ENCODE measurements at regions not wholly inside any gene's neighbourhood (a gene's known extent, or its start where the extent isn't known, plus 50 kb on each side); places are given as distances from the start of the nearest gene placed in this dataset.

GRCh38 chr2:17398770-17399169 lies 119.5 kb downstream of the RAD51AP2 start:
- TF ChIP-seq CTCF (IDR thresholded peaks at IDR 0.05): no peak
- TF ChIP-seq POLR2A (IDR thresholded peaks at IDR 0.05): no peak
- TF ChIP-seq EP300 (IDR thresholded peaks at IDR 0.05): no peak
- no peak for TF ChIP-seq POLR2AphosphoS5 (IDR thresholded peaks at IDR 0.05)

Measured in suprapubic skin (tissue), 4 donors.